Omental fat pad (tissue), 3 donors: ENCODE measurements at regions not wholly inside any gene's neighbourhood (a gene's known extent, or its start where the extent isn't known, plus 50 kb on each side); places are given as distances from the start of the nearest gene placed in this dataset.

ENCODE experiments used
- ATAC-seq: fragments of 150-250 bp; one replicate; pipeline ENCODE4 v1.9.1; 2016; ENCODE audit warnings: mild to moderate bottlenecking, moderate library complexity; ENCODE audit not compliant: low FRiP score
- DNase-seq: peaks from one replicate; pipeline ENCODE4 v3.0.0-alpha.2; 2019; ENCODE audit warnings: low spot score
- TF ChIP-seq, protein P1 (sequence below), 3 donors: fragments of 450-650 bp; IDR thresholded peaks; one replicate each; pipeline ENCODE4 v1.5.1; 2016 to 2017; ENCODE audit warnings: antibody characterized with exemption in 3 of 3, mild to moderate bottlenecking in 3 of 3, moderate library complexity in 2 of 3

GRCh38 chr10:52877451-52877850, 104.9 kb upstream of the MBL2 start:
- TF ChIP-seq, protein P1, sequence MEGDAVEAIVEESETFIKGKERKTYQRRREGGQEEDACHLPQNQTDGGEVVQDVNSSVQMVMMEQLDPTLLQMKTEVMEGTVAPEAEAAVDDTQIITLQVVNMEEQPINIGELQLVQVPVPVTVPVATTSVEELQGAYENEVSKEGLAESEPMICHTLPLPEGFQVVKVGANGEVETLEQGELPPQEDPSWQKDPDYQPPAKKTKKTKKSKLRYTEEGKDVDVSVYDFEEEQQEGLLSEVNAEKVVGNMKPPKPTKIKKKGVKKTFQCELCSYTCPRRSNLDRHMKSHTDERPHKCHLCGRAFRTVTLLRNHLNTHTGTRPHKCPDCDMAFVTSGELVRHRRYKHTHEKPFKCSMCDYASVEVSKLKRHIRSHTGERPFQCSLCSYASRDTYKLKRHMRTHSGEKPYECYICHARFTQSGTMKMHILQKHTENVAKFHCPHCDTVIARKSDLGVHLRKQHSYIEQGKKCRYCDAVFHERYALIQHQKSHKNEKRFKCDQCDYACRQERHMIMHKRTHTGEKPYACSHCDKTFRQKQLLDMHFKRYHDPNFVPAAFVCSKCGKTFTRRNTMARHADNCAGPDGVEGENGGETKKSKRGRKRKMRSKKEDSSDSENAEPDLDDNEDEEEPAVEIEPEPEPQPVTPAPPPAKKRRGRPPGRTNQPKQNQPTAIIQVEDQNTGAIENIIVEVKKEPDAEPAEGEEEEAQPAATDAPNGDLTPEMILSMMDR (IDR thresholded peaks at IDR 0.05): no peak
- DNase-seq: no peak
- ATAC-seq: no peak

- TF ChIP-seq, protein P1 (IDR thresholded peaks at IDR 0.05): no peak
- DNase-seq (no peak), ATAC-seq (no peak)
Observed at GRCh38 chr10:52875336-52875735, 102.8 kb upstream of the MBL2 start.

GRCh38 chr10:52874581-52874980, 102.0 kb upstream of the MBL2 start:
- TF ChIP-seq, protein P1 (IDR thresholded peaks at IDR 0.05): no peak
- no peak for ATAC-seq
- DNase-seq: no peak

- TF ChIP-seq, protein P1 (IDR thresholded peaks at IDR 0.05): no peak
- DNase-seq (no peak), ATAC-seq (no peak)
Observed at GRCh38 chr10:52871191-52871843, 98.7 kb upstream of the MBL2 start.

GRCh38 chr10:52870562-52870961, 98.0 kb upstream of the MBL2 start:
- DNase-seq: no peak
- no peak for ATAC-seq
- TF ChIP-seq, protein P1 (IDR thresholded peaks at IDR 0.05): no peak

DNA sequence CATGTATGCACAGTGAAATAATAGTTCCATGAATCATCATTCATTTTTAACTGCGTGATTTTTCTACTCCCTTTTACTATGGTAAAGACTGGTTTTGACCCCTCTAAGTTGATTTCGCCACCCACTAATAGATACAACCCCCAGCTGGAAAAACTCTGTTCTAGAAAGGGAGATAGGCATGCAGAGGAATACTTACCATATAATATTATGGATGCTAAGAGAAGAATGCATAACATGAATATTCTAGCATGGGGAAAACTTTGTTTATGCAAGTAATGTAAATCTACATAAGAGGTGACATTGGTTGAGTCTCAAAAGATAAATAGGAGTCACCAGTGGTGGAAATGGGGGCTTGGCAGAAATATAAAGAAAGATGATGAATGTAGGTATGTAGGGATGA, 97.3 kb upstream of the MBL2 start:
- ATAC-seq (no peak), DNase-seq (no peak)
- TF ChIP-seq, protein P1 (IDR thresholded peaks at IDR 0.05): no peak

DNA sequence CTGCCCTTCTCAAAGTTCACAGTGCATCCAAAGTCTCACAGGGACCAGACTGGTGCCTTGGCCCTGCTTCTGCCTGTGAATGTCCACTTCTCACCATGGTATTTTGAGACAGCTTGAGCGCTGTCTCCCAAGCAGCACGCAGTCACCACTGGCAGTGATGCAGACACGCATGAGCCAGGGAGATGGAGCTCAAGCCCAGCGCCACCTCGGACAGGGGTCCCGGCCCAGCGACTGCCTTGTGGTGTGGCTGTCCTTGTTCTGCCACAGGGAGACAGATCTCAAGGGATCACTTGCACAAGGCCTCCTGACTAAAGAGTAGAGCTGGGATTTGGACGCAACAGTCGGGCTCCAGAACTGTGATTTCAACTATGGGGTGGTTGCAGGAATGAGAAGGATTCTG, 92.6 kb upstream of the MBL2 start:
- no peak for DNase-seq
- TF ChIP-seq, protein P1 (IDR thresholded peaks at IDR 0.05): no peak
- no peak for ATAC-seq
